ENCODE measurements at regions not wholly inside any gene's neighbourhood (a gene's known extent, or its start where the extent isn't known, plus 50 kb on each side); places are given as distances from the start of the nearest gene placed in this dataset.
A peak's percentile ranks its signal among the peaks of the same experiment; 100 is the strongest.
"Not testable (repeated sequence)": the region's sequence is repeated elsewhere in the genome, so short reads cannot be mapped to it uniquely, and the experiment has no call there.

DNA sequence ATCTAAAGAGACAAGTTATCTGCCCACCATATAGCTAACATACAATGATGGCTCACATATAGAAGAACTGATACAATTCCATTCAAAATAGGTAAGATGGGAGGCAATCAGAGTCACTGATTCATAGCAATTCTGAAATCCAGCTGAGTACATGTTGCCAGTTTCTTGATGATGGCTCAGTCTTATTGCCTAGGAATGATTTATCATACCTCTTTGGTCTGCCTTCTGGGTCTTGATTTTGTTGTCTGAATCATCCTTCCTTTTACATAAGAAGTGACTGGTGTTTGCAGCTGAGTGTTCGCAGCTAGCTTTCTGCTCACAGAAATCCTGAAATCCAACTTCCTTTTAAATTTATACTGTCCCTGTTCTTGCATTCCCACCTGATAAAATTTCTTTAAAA, 463.2 kb upstream of the MGAT4C start:
- TF ChIP-seq, protein P1, sequence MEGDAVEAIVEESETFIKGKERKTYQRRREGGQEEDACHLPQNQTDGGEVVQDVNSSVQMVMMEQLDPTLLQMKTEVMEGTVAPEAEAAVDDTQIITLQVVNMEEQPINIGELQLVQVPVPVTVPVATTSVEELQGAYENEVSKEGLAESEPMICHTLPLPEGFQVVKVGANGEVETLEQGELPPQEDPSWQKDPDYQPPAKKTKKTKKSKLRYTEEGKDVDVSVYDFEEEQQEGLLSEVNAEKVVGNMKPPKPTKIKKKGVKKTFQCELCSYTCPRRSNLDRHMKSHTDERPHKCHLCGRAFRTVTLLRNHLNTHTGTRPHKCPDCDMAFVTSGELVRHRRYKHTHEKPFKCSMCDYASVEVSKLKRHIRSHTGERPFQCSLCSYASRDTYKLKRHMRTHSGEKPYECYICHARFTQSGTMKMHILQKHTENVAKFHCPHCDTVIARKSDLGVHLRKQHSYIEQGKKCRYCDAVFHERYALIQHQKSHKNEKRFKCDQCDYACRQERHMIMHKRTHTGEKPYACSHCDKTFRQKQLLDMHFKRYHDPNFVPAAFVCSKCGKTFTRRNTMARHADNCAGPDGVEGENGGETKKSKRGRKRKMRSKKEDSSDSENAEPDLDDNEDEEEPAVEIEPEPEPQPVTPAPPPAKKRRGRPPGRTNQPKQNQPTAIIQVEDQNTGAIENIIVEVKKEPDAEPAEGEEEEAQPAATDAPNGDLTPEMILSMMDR (IDR thresholded peaks at IDR 0.05; ENCODE audit: insufficient read depth, low read depth, low read length, missing control alignments): no peak
- H3K4me3 ChIP-seq (ENCODE audit: low read length): no peak overlapping the region
- DNase-seq (ENCODE audit: low read depth): peak; percentile 87

DNA sequence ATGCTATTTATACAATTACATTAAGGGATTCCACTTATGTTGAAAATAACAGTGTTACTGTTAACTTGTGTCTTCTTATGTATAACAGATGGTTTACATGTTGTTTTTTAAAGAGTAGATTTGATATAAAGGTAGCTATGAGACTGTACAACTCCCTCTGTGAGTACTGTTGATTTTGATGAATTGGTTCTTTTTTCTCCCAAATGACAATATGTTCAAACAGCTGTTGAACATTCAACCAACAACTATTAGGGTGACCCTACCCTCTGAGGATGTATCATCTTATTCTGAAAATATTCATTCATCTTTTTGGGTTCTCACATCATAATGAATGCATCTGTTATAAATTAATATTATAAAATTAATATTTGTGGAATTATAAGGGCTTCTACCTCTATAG, 456.9 kb upstream of the MGAT4C start:
- no peak for DNase-seq (ENCODE audit: low read depth)
- H3K4me3 ChIP-seq (ENCODE audit: low read length): no peak overlapping the region
- TF ChIP-seq, protein P1 (IDR thresholded peaks at IDR 0.05; ENCODE audit: insufficient read depth, low read depth, low read length, missing control alignments): no peak

DNA sequence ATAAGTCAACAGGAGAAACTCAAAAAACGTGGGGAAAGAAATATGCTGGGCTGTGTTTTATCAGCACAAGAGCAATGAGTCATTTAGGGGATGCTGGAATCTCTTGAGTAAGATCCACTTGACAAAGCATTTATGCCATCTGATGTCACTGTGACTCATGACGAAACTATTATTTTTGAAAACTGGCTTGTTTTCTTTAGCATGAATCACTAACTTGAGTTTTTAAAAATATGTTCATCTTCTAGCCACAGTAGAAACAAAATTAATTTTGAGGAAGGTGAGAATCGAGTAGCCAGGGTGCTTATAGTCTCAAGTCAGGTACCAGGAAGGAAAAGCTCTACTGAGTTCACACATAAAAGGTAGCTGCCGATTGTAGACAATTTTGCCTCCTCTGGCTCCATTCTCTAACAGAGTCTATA, 456.2 kb upstream of the MGAT4C start:
- H3K4me3 ChIP-seq (ENCODE audit: low read length): no peak overlapping the region
- DNase-seq (ENCODE audit: low read depth): peak; percentile 98
- TF ChIP-seq, protein P1 (IDR thresholded peaks at IDR 0.05; ENCODE audit: insufficient read depth, low read depth, low read length, missing control alignments): no peak

DNA sequence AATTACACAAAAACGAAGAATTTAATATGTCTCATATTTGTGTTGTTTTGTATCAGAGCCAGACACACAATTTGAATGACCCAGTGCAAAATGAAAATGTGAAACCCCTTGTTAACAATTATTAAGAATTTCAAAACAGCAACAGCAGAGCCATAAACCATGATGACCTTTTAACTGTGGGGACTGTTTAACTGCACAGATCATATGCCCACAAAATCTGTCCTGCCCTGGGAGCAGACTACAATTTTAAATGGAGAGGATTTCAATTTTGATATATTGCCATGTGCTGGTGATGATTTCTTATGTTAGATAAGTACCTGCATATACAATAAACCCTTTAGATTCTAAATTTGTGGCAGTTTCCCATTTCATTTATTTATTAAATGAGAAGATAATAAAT, 455.5 kb upstream of the MGAT4C start:
- TF ChIP-seq, protein P1 (IDR thresholded peaks at IDR 0.05; ENCODE audit: insufficient read depth, low read depth, low read length, missing control alignments): no peak
- H3K4me3 ChIP-seq (ENCODE audit: low read length): no peak overlapping the region
- DNase-seq (ENCODE audit: low read depth): no peak

DNA sequence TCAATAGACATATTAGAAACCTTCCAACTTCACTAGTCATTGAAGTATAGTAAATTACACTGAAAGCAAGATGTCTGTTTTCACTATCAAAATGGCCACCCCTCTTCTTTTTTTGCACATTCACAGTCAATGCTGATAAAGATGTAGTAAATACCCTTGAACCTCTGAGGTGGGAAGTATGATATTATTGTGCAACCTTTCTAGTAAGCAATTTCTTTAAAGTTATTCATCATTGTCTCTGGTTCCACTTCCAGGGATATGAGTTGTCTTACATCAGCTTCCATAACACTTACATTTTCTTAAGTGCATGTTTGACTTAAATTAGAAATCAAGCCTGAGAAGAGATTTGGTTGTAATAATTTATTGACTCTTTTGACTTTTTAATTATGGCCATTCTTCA, 453.9 kb upstream of the MGAT4C start:
- H3K4me3 ChIP-seq (ENCODE audit: low read length): no peak overlapping the region
- TF ChIP-seq, protein P1 (IDR thresholded peaks at IDR 0.05; ENCODE audit: insufficient read depth, low read depth, low read length, missing control alignments): no peak
- peak; percentile 32 for DNase-seq (ENCODE audit: low read depth)

DNA sequence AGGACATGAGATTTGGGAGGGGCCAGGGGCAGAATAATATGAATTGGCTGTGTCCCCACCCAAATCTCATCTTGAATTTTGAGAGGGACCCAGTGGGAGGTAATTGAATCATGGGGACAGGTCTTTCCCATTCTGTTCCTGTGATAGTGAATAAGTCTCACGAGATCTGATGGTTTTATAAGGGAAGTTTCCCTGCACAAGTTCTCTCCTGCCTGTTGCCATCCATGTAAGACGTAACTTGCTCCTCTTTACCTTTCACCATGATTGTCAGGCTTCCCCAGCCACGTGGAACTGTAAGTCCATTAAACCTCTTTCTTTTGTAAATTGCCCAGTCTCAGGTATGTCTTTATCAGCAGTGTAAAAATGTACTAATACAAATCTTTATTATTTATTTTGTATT, 452.8 kb upstream of the MGAT4C start:
- DNase-seq (ENCODE audit: low read depth); H3K4me3 ChIP-seq (ENCODE audit: low read length): not testable (repeated sequence)

DNA sequence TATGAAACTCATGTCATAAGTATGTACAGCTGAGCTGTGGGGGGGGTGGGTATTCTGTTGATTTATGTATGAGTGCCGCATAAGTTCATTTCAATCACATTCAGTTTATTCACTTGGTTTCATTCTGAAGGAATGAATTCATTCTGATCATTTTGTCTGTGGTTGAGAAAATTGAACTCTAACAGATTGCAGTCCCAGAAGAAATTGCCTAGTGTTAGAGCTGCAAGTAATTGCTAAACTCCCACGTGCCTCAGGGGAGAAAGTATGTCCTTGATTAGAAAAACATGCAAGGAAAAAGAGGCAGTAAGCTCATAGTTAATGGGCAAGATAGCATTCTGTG, 442.4 kb upstream of the MGAT4C start:
- DNase-seq (ENCODE audit: low read depth): no peak
- TF ChIP-seq, protein P1 (IDR thresholded peaks at IDR 0.05; ENCODE audit: insufficient read depth, low read depth, low read length, missing control alignments): no peak
- H3K4me3 ChIP-seq (ENCODE audit: low read length): no peak overlapping the region
